Left colon (tissue), 2 donors: ENCODE measurements at regions not wholly inside any gene's neighbourhood (a gene's known extent, or its start where the extent isn't known, plus 50 kb on each side); places are given as distances from the start of the nearest gene placed in this dataset.
"Not testable (repeated sequence)": the region's sequence is repeated elsewhere in the genome, so short reads cannot be mapped to it uniquely, and the experiment has no call there.

Experiments
- ATAC-seq: fragments of 200-7000 bp; cut with Tn5 transposase; one replicate; pipeline ENCODE4 v1.9.1; 2020; ENCODE audit warnings: mild to moderate bottlenecking, moderate library complexity
- DNase-seq, 2 donors: peaks; one replicate each; pipeline ENCODE4 v3.0.0-alpha.2; 2020
- intact Hi-C, 2 donors: fragments of 100-400 bp; cut with DNase I in 1 of 2; cut with micrococcal nuclease in 1 of 2; formaldehyde crosslinking; loops; one replicate each; pipeline versions ENCODE4 v1.11.2 to v1.14.0; 2022; cut with DNase I, micrococcal nuclease
- donor health status: DM: no; HTN: no; CAD: no.
- donor health status: DM: yes; HTN: yes; CAD: no.

GRCh38 chr7:53596230-53596629 lies 560.8 kb downstream of the POM121L12 start:
- intact Hi-C loops: no loop called here
- ATAC-seq (no peak), DNase-seq (no peak)

- intact Hi-C loops: no loop called here
- no peak for ATAC-seq
- DNase-seq: no peak
These were observed 564.9 kb downstream of the POM121L12 start for GRCh38 chr7:53600296-53600695.

DNA sequence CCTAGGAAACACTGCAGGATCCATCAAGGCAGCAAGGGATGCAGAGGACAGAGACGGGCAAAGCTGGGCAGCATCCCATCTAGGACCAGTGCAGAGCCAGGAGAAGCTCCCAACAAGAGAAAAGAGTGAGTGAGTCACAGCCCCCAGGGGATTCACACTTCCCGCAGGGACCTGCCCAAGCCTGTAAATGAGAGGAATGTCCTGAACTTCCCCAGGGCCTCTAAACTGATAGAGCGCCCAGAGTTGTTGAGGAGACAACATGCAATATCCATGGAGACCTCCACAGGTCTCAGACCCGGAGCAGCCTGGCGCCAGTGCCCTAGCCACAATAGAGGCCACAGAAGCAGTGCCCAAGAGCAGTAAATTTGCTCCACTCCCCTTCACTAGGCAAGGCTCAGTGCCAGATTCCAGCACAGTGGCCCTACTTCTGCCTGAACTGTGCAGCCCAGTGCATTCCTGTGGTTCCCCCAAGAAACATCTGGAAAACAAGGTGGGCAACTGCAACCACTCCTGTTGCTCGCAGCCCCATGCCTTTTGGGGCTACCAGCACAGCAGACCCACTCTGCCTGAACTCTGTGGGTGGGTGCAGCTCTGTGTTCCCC lies 567.5 kb downstream of the POM121L12 start:
- intact Hi-C loops: no loop called here
- ATAC-seq: no peak
- no peak for DNase-seq

DNA sequence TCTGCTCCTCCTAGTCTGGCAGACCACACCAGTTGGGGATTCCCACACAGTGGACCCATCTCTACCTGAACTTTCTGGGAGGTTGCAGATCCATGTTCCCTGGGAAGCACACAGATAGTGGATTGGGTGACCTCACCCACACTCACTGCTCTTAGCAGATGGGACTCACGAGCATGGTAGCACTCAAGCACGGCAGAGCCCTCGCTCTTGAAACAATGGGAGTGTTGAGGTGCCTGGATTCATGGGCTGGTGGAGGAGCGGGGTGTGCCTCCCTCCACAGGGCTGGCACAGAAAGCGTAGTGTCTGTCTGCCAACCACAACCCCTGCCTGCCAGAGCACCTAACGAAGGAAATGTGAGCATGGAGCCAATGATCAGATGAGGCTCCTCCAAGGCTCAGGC lies 568.0 kb downstream of the POM121L12 start:
- ATAC-seq: no peak
- intact Hi-C loops: no loop called here
- no peak for DNase-seq

DNA sequence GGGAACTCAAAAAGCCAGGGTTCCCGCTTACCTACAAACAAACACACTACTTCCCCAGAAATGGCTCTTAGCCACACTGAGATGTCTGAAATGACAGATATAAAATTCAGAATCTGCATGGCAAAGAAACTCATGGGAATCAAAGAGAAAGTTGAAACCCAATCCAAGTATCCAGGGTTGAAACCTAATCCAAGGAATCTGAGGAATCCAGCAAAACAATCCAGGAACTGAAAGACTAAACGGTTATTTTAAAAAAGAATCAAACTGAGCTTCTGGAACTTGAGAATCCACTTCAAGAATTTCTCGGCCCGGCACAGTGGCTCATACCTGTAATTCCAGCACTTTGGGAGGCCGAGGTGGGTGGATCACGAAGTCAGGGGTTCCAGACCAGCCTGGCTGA lies 568.8 kb downstream of the POM121L12 start:
- no peak for ATAC-seq
- intact Hi-C loops: no loop called here
- no peak for DNase-seq

DNA sequence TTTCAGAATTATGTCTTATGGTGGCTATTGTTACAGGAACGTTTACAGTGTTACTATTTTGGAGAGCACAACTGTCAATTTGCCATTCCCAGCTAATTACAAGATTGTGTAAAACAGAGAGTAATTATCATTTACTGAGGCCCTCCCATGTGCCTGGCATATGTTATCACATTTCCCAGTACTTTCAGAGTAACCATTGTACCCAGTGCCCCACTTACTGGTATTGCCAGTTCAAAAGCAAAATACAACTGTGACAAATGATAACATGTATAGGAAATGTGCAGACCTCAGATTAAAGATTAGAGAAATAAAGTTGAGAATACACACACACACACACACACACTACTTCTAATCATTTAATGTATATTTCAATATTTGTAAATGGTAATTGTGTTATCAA lies 572.5 kb downstream of the POM121L12 start:
- intact Hi-C loops: no loop called here
- no peak for ATAC-seq
- no peak for DNase-seq

GRCh38 chr7:53609185-53609584 lies 573.8 kb downstream of the POM121L12 start:
- intact Hi-C loops: no loop called here
- ATAC-seq: no peak

GRCh38 chr7:53611043-53611442 lies 575.6 kb downstream of the POM121L12 start:
- ATAC-seq (no peak), DNase-seq (no peak)
- intact Hi-C loops: no loop called here

More at GRCh38 chr7:53609185-53609584, 573.8 kb downstream of the POM121L12 start:
- no peak for DNase-seq

GRCh38 chr7:53624356-53624755 lies 588.9 kb downstream of the POM121L12 start:
- no peak for ATAC-seq
- intact Hi-C loops: no loop called here

DNA sequence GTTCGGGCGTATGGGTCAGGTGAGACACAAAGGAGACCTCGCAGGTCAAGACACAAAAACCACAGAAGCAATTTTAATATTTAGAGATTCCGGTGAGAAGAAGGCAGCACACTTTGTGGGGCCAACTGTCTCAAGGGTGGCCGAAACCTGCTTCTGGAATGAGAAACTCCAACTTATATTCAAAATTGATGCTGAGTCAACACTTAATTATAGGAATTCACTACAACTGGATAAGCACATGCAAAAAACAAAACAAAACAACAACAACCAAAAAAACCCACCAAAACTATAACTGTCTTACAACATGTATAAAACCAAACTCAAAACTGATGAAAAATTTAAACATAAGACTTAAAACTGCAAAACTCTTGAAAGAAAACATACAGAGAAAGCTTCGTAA lies 593.3 kb downstream of the POM121L12 start:
- intact Hi-C loops: no loop called here
- ATAC-seq (no peak), DNase-seq (no peak)

More at GRCh38 chr7:53624356-53624755, 588.9 kb downstream of the POM121L12 start:
- DNase-seq: no peak

- ATAC-seq, intact Hi-C loops, DNase-seq: not testable (repeated sequence)
These were observed 599.8 kb downstream of the POM121L12 start for GRCh38 chr7:53635251-53635650.

GRCh38 chr7:53638517-53638916 lies 603.1 kb downstream of the POM121L12 start:
- DNase-seq (no peak), ATAC-seq (no peak)
- intact Hi-C loops: no loop called here

GRCh38 chr7:53641091-53641490 lies 605.7 kb downstream of the POM121L12 start:
- DNase-seq (no peak), ATAC-seq (no peak)

DNA sequence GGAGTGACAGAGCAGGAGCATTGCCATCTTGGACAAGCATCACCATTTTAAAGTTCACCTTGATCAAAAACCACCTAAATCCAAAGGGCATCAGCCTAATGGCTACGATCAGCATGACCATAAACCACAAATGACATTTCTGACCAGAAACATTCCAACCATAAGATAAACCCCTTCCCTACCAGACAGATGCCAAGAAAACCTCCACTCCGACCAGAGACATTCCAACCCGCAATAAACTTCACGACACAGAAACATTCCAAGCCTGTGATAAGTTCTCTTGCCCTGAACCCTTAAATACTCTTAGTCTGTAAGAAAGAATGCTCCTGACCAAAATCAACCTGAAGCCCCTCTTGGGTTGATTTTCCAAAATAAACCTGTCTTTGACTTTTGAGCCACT lies 606.9 kb downstream of the POM121L12 start:
- intact Hi-C loops: no loop called here
- DNase-seq (no peak), ATAC-seq (no peak)

More at GRCh38 chr7:53641091-53641490, 605.7 kb downstream of the POM121L12 start:
- intact Hi-C loops: no loop called here

- DNase-seq (no peak), ATAC-seq (no peak)
These were observed 607.4 kb downstream of the POM121L12 start for GRCh38 chr7:53642866-53643265.

DNA sequence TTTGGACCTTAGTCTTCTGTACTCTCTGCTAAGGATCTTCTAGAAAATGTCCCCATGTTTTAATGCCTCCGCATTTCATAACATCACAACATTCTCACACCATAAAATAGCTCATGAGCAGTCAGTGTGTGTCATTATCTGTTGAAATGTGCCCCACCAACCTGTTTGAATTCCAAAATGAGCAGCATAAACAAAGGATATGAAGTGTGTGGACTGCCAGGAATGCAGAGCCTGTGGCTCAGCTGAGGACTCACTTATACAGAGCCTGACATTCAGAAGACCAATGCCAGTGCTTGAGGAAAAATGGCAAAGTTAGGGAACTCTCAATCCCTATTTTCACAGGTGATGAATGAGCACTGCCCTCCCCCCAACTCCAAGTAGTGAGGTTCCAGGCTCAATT lies 621.4 kb downstream of the POM121L12 start:
- no peak for DNase-seq
- intact Hi-C loops: no loop called here
- ATAC-seq: no peak

More at GRCh38 chr7:53642866-53643265, 607.4 kb downstream of the POM121L12 start:
- intact Hi-C loops: no loop called here

DNA sequence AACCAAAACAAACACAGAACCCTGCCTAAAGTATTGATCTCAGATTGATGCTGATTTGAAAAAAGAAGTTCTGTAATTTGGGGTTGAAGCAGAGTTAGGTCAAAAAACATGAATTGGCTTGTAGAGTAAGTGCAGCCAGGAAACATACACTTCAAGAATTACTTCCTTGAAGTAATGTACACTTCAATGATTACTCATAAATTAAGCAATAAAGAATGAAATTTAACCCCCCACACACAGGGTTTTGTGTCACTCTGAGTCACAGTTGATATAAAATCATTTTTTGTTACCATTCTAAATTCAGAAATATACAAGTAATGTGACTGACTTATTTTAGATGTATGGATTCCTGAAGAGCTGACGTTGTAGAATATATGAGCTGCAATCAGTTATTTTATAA lies 622.2 kb downstream of the POM121L12 start:
- intact Hi-C loops: no loop called here
- ATAC-seq: no peak
- no peak for DNase-seq

DNA sequence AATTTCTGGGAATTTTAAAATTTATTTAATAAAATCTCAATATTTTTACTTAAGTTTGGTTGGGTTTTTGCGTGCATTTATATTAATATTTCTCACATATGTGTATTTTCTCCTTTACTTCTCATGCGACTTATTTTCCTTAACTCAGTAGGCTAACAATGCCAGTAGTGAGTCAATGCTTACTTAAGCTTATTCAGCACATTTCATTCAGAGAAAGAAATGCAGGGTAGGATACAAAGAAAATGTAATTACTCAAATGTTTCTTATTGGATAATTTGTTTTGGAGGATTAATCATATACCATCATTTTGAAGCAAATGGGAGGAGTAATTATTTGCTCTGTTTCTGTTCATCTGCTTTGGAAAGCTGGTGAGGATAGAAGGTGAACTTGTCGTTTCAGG lies 623.5 kb downstream of the POM121L12 start:
- intact Hi-C loops: no loop called here
- no peak for ATAC-seq
- DNase-seq: no peak

DNA sequence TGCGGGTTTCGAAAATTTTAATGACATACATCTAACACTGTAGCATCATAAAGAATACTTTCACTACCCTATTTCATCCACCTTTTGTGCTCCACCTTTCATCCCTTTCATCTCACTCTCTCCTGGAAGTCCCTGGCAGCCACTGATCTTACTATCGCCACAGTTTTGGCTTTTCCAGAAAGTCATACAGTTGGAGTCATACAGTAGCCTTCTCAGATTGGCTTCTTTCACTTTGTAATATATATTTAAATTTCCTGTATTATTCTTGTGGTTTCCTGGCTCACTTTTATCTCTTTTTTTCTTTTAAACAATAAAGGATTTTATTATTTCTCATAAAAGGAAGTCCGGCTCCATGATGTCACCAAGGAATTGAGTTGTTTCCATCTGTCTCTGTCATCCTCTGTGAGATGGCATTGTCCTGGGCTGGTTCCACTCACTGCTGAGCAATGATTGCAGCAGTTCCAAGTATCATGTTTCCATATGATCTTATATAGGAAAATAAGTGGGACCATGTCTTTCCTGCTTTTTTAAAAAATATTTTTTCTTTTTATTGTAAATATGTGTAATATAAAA lies 626.3 kb downstream of the POM121L12 start:
- no peak for DNase-seq
- intact Hi-C loops: no loop called here
- ATAC-seq: no peak

GRCh38 chr7:53672681-53673080 lies 637.2 kb downstream of the POM121L12 start:
- intact Hi-C loops: no loop called here
- no peak for DNase-seq
- ATAC-seq: no peak

GRCh38 chr7:53675835-53676234 lies 640.4 kb downstream of the POM121L12 start:
- intact Hi-C loops: no loop called here
- no peak for DNase-seq
- no peak for ATAC-seq
